Activated B cell treated with CpG ODN at 0.5 μM for 24 hours (primary cell): ENCODE measurements at regions not wholly inside any gene's neighbourhood (a gene's known extent, or its start where the extent isn't known, plus 50 kb on each side); places are given as distances from the start of the nearest gene placed in this dataset.

Source experiments
- ATAC-seq: fragments of 200-7000 bp; cut with Tn5 transposase; one replicate; pipeline ENCODE4 v1.10.0; 2021; ENCODE audit warnings: low read depth, mild to moderate bottlenecking, moderate library complexity
- CTCF ChIA-PET: fragments of 350-600 bp; sonication (Branson Sonifier 250); formaldehyde crosslinking; loops from one replicate; lab custom pipeline; 2021; ENCODE audit warnings: antibody characterized with exemption; lab: Charles Lee
- POLR2A ChIA-PET: fragments of 350-600 bp; sonication (Branson Sonifier 250); formaldehyde crosslinking; loops from one replicate; lab custom pipeline; 2021; ENCODE audit warnings: antibody characterized with exemption; lab: Charles Lee
- DNase-seq: peaks from one replicate; pipeline ENCODE4 v3.0.0; 2022
- H3K27ac Mint-ChIP-seq: one replicate; pipeline ENCODE4 v1.8.0; 2020; ENCODE audit warnings: mixed read lengths
- H3K27me3 Mint-ChIP-seq: one replicate; pipeline ENCODE4 v1.8.0; 2021; ENCODE audit warnings: mixed read lengths
- H3K36me3 Mint-ChIP-seq: one replicate; pipeline ENCODE4 v1.8.0; 2021; ENCODE audit warnings: low read depth, mixed read lengths
- H3K4me1 Mint-ChIP-seq: one replicate; pipeline ENCODE4 v1.8.0; 2021; ENCODE audit warnings: mixed read lengths
- H3K4me3 Mint-ChIP-seq: one replicate; pipeline ENCODE4 v1.8.0; 2020; ENCODE audit warnings: mild to moderate bottlenecking, mixed read lengths
- H3K9me3 Mint-ChIP-seq: one replicate; pipeline ENCODE4 v1.8.0; 2020; ENCODE audit warnings: mixed read lengths
- intact Hi-C: fragments of 100-400 bp; cut with micrococcal nuclease; formaldehyde crosslinking; loops from one replicate; pipeline ENCODE4 v1.15.1; 2024
- TF ChIP-seq, protein P1 (sequence below): fragments of 200-600 bp; IDR thresholded peaks from one replicate; pipeline ENCODE4 v1.8.0; 2022; ENCODE audit warnings: antibody characterized with exemption, mild to moderate bottlenecking

DNA sequence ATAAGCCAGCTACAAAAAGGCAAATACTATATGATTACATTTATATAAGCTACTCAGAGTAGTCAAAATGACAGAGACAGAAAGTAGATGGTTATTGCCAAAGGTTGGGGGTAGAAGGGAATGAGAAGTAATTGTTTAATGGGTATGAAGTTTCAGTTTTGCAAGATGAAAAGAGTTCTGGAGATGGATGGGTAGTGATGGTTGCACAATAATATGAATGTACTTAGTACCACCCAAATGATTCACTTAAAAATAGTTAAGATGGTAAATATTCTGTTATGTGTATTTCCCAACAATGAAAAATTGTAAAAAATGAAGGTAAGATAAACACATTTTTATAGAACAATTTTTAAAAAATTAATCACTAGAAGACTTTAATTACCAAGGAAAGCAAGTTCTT lies 448.4 kb downstream of the ADCYAP1 start:
- intact Hi-C loops = no loop called here
- ATAC-seq (no peak), DNase-seq (no peak)
- no peaks in the 10 kb centered on the region for H3K36me3 Mint-ChIP-seq
- ChIA-PET CTCF (no interaction called here), POLR2A (no interaction called here)
- no peaks in the 10 kb centered on the region for H3K4me1 Mint-ChIP-seq
- TF ChIP-seq, protein P1, sequence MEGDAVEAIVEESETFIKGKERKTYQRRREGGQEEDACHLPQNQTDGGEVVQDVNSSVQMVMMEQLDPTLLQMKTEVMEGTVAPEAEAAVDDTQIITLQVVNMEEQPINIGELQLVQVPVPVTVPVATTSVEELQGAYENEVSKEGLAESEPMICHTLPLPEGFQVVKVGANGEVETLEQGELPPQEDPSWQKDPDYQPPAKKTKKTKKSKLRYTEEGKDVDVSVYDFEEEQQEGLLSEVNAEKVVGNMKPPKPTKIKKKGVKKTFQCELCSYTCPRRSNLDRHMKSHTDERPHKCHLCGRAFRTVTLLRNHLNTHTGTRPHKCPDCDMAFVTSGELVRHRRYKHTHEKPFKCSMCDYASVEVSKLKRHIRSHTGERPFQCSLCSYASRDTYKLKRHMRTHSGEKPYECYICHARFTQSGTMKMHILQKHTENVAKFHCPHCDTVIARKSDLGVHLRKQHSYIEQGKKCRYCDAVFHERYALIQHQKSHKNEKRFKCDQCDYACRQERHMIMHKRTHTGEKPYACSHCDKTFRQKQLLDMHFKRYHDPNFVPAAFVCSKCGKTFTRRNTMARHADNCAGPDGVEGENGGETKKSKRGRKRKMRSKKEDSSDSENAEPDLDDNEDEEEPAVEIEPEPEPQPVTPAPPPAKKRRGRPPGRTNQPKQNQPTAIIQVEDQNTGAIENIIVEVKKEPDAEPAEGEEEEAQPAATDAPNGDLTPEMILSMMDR = no peak
- no peaks in the 10 kb centered on the region for H3K27me3 Mint-ChIP-seq
- H3K27ac Mint-ChIP-seq = no peak overlapping the region
- H3K9me3 Mint-ChIP-seq = no peaks in the 10 kb centered on the region
- H3K4me3 Mint-ChIP-seq = no peak overlapping the region

DNA sequence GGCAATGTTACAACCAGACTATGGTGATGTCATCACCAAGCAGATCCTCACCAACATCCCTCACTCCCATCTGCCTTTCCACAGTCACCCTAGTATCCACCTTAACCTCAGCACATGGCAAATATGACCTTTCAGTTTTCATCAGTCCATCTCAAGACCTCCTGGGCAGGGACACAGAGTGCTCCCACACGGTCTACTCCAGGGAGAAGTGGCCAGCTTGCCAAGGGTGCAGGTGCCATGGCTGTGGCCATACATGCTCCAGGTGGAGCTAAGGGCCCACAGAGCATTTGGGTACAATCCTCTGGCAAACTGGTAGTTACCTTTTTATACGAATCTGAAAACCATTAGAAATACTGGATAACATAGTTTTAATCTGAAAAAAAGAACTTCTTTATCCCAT lies 453.1 kb downstream of the ADCYAP1 start:
- POLR2A ChIA-PET = no interaction called here
- H3K4me1 Mint-ChIP-seq = no peaks in the 10 kb centered on the region

GRCh38 chr18:1361936-1362335 lies 457.3 kb downstream of the ADCYAP1 start:
- H3K27ac Mint-ChIP-seq = no peak overlapping the region
- POLR2A ChIA-PET = no interaction called here
- H3K36me3 Mint-ChIP-seq = no peaks in the 10 kb centered on the region
- intact Hi-C loops = no loop called here
- no peaks in the 10 kb centered on the region for H3K27me3 Mint-ChIP-seq
- no peaks in the 10 kb centered on the region for H3K4me1 Mint-ChIP-seq
- TF ChIP-seq, protein P1 = no peak
- no peak overlapping the region for H3K4me3 Mint-ChIP-seq
- H3K9me3 Mint-ChIP-seq = no peaks in the 10 kb centered on the region
- DNase-seq (no peak), ATAC-seq (no peak)
- CTCF ChIA-PET = no interaction called here

More for the DNA sequence above, 453.1 kb downstream of the ADCYAP1 start:
- intact Hi-C loops = no loop called here
- Mint-ChIP-seq H3K27me3 (no peaks in the 10 kb centered on the region), H3K36me3 (no peaks in the 10 kb centered on the region), H3K4me3 (no peak overlapping the region), H3K9me3 (no peaks in the 10 kb centered on the region), H3K27ac (no peak overlapping the region)
- CTCF ChIA-PET = no interaction called here
- DNase-seq (no peak), ATAC-seq (no peak)
- TF ChIP-seq, protein P1 = no peak

- TF ChIP-seq, protein P1 = no peak
- no peaks in the 10 kb centered on the region for H3K4me1 Mint-ChIP-seq
- no peaks in the 10 kb centered on the region for H3K9me3 Mint-ChIP-seq
- ChIA-PET POLR2A (no interaction called here), CTCF (no interaction called here)
- H3K27me3 Mint-ChIP-seq = no peaks in the 10 kb centered on the region
- no peaks in the 10 kb centered on the region for H3K36me3 Mint-ChIP-seq
- H3K27ac Mint-ChIP-seq = no peak overlapping the region
- intact Hi-C loops = no loop called here
- ATAC-seq (no peak), DNase-seq (no peak)
- no peak overlapping the region for H3K4me3 Mint-ChIP-seq
Measured at GRCh38 chr18:1370552-1370951, 465.9 kb downstream of the ADCYAP1 start.

DNA sequence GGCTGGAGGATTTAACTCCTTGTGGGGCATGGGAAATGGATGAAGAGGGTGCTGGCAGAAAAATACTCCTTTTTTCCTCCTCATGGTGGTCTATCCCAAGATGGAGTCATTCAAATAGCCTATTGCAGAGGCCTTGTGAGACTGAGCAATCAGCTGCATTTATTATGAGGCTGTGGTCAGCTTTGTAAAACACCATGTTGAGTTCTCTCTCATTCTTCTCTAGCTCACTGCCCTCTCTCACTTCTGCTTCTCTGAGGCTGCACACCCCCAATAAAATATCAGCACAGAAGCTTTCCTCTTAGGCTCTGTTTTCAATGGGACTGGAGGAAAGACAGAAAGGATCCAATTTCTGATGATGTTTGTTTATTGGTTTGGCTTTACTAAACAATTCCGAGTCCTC lies 467.1 kb downstream of the ADCYAP1 start:
- ATAC-seq (no peak), DNase-seq (no peak)
- TF ChIP-seq, protein P1 = no peak
- ChIA-PET POLR2A (no interaction called here), CTCF (no interaction called here)
- intact Hi-C loops = no loop called here
- H3K27ac Mint-ChIP-seq = no peak overlapping the region
- no peaks in the 10 kb centered on the region for H3K4me1 Mint-ChIP-seq
- H3K9me3 Mint-ChIP-seq = no peaks in the 10 kb centered on the region
- no peaks in the 10 kb centered on the region for H3K36me3 Mint-ChIP-seq
- H3K27me3 Mint-ChIP-seq = no peaks in the 10 kb centered on the region
- no peak overlapping the region for H3K4me3 Mint-ChIP-seq
